Heart right ventricle (tissue), 16 donors: ENCODE measurements at regions not wholly inside any gene's neighbourhood (a gene's known extent, or its start where the extent isn't known, plus 50 kb on each side); places are given as distances from the start of the nearest gene placed in this dataset.
"Not testable (repeated sequence)": the region's sequence is repeated elsewhere in the genome, so short reads cannot be mapped to it uniquely, and the experiment has no call there.

Experiments
- ATAC-seq, 8 donors: fragments of 200-7000 bp; cut with Tn5 transposase; one replicate each; pipeline ENCODE4 v1.9.1; 2020; ENCODE audit warnings: mild to moderate bottlenecking in 8 of 8, moderate library complexity in 8 of 8, moderate number of reproducible peaks in 1 of 8
- DNase-seq, 2 donors: peaks; one replicate each; pipeline ENCODE4 v3.0.0-alpha.2; 2020
- H3K27ac ChIP-seq, 10 donors: fragments of 200-600 bp; sonication (generic) in 2 of 10; one replicate each; pipeline versions ENCODE4 v1.5.0 to v1.8.0; 2020 to 2022; ENCODE audit warnings: mild to moderate bottlenecking in 3 of 10
- H3K27me3 ChIP-seq, 7 donors: fragments of 200-600 bp; one replicate each; pipeline ENCODE4 v1.8.0; 2021 to 2022; ENCODE audit warnings: mild to moderate bottlenecking in 2 of 7
- H3K36me3 ChIP-seq, 9 donors: fragments of 200-600 bp; sonication (generic) in 1 of 9; one replicate each; pipeline versions ENCODE4 v1.5.0 to v1.8.0; 2020 to 2022; ENCODE audit warnings: mild to moderate bottlenecking in 2 of 9
- H3K4me1 ChIP-seq, 9 donors: fragments of 200-600 bp; sonication (generic) in 1 of 9; one replicate each; pipeline versions ENCODE4 v1.5.0 to v1.8.0; 2020 to 2022; ENCODE audit warnings: mild to moderate bottlenecking in 4 of 9
- H3K4me3 ChIP-seq, 10 donors: fragments of 200-600 bp; sonication (generic) in 2 of 10; one replicate each; pipeline versions ENCODE4 v1.5.0 to v1.8.0; 2020 to 2022; ENCODE audit warnings: mild to moderate bottlenecking in 7 of 10, moderate library complexity in 2 of 10
- H3K9me3 ChIP-seq, 11 donors: fragments of 200-600 bp in 10 of 11; sonication (generic) in 2 of 11; one replicate each; pipeline versions ENCODE4 v1.5.0 to v1.8.0; 2013 to 2022; ENCODE audit warnings: mild to moderate bottlenecking in 2 of 11, control low read depth in 1 of 11, moderate library complexity in 1 of 11
- WGBS, 2 donors: extraction: QIAGEN DNeasy Blood & Tissue Kit; methylation state at CpG; one replicate each; pipeline ENCODE4 v1.1.7; 2013; ENCODE audit warnings: inconsistent platforms in 1 of 2; 5-methylcytosine and 5-hydroxymethylcytosine counted together
- intact Hi-C, 10 donors: fragments of 100-400 bp; cut with DNase I; formaldehyde crosslinking; loops; one replicate each; pipeline versions ENCODE4 v1.11.1 to v1.14.2; 2022
- TF ChIP-seq, protein P1 (sequence below), 9 donors: fragments of 200-600 bp; sonication (generic) in 2 of 9; IDR thresholded peaks; one replicate each; pipeline versions ENCODE4 v1.5.0 to v1.8.0; 2021 to 2022; ENCODE audit warnings: antibody characterized with exemption in 9 of 9, mild to moderate bottlenecking in 5 of 9, moderate library complexity in 1 of 9
- donor health status: Arrhythmogenic right ventricular cardiomyopathy.
- donor health status: ischemic (EF 13 %, LVEDD 7.1; RV severe dilation, severe dysfunction).
- donor health status: healthy with polysubstance abuse.
- donor health status: DM: no; HTN: yes; CAD: no.
- donor health status: DM: no; HTN: no; CAD: no.
- donor health status: ischemic (EF 25% LVEDD 6.9; RV normal size, moderate dysfunction).
- donor health status: ischemic (EF 25% LVEDD 5.7; RV mildly dilated, moderate dysfunction).
- donor health status: healthy.
- donor health status: DM: yes; HTN: yes; CAD: no.
- donor health status: Ischemic cardiomyopathy.
- donor health status: ischemic (EF 35%, LVEDD 5.7; RV mildly dilated, moderate dysfunction).
- donor health status: nonischemic (EF 11% LVEDD 7.7; RV severe dilation, severe dysfunction).
- donor health status: DM: yes; HTN: yes; CAD: no.
- donor health status: PGD.
- donor health status: ischemic (EF 29% LVEDD 5.4; RV normal size, mild dysfunction).
- donor health status: nonischemic (EF 23%, LVEDD 6.1; RV moderate dilation, normal function).

DNA sequence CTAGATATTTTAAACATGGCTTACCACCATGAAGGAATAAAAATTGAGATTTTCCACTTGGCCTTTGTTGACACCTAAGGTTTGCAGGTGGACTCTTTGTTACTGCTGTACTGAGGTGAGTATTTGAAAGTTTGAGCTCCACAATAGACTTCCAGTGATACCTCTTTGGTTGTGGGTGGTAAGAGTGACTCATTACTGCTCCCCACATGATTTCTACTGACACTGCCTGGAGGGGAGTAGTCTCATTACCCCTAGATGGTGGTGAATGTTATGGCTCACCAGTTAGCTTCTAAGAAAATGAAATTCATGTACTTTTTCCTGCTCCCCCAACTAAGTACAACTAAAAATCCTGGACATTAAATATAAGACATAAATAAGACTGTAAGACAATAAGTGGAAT is 1183.1 kb upstream of the TMEFF2 start:
- Histone ChIP-seq H3K4me3 (no peak overlapping the region), H3K4me1 (no peaks in the 10 kb centered on the region), H3K36me3 (no peaks in the 10 kb centered on the region), H3K27ac (no peak overlapping the region), H3K27me3 (no peaks in the 10 kb centered on the region), H3K9me3 (peaks cover 0 to 2% (median 0%) of the 10 kb centered on the region in 11 donors)
- intact Hi-C loops = no loop called here
- DNase-seq = no peak
- TF ChIP-seq, protein P1, sequence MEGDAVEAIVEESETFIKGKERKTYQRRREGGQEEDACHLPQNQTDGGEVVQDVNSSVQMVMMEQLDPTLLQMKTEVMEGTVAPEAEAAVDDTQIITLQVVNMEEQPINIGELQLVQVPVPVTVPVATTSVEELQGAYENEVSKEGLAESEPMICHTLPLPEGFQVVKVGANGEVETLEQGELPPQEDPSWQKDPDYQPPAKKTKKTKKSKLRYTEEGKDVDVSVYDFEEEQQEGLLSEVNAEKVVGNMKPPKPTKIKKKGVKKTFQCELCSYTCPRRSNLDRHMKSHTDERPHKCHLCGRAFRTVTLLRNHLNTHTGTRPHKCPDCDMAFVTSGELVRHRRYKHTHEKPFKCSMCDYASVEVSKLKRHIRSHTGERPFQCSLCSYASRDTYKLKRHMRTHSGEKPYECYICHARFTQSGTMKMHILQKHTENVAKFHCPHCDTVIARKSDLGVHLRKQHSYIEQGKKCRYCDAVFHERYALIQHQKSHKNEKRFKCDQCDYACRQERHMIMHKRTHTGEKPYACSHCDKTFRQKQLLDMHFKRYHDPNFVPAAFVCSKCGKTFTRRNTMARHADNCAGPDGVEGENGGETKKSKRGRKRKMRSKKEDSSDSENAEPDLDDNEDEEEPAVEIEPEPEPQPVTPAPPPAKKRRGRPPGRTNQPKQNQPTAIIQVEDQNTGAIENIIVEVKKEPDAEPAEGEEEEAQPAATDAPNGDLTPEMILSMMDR (IDR thresholded peaks at IDR 0.05) = no peak
- no peak for ATAC-seq

DNA sequence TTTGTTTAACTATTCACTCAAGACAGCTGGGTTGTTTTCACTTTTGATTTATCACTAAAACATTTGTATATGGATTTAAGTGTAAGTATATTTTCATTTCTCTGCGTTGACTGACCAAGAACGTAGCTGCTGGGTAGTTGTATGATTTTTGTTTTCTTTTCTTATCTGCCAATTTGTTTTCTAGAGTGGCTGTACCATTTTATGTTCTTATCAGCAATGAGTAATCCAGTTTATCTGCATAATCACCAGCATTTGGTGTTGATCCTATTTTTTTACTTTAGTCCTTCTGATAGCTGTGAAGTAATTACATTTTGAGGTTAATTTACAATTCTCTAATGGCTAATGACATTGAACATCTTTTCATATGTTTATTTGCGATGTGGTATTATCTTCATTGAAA is 1178.4 kb upstream of the TMEFF2 start:
- DNase-seq (no peak), ATAC-seq (no peak)
- Histone ChIP-seq H3K4me1 (no peaks in the 10 kb centered on the region), H3K27me3 (no peaks in the 10 kb centered on the region), H3K27ac (no peak overlapping the region), H3K9me3 (no peaks in the 10 kb centered on the region), H3K36me3 (no peaks in the 10 kb centered on the region), H3K4me3 (no peak overlapping the region)
- WGBS, 2 donors = 62 to 71% methylated on average over 3 of the region's 3 CpGs
- TF ChIP-seq, protein P1 (IDR thresholded peaks at IDR 0.05) = no peak
- intact Hi-C loops = no loop called here

DNA sequence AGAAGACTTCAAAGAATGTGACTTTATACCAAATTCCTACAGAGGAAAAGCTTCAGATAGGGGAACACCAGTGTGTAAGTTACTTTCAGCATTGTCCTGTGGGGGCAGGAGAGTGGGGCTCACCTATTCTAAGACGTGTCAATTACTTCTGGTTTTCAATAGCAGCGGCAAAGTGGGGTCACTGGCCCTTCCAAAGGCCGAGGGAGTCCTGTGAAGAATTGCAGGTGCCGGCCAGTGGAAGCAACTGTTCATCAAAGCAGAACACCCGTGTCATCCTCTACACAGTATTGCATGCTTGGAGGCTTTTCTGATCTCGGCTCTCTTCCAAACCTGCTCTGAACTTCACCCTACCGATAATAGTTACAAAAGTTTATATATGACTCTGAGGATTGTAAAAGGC is 1176.5 kb upstream of the TMEFF2 start:
- 70 to 72% methylated on average over 7 of the region's 7 CpGs for WGBS, 2 donors
- Histone ChIP-seq H3K9me3 (no peaks in the 10 kb centered on the region), H3K36me3 (no peaks in the 10 kb centered on the region), H3K27me3 (no peaks in the 10 kb centered on the region), H3K4me1 (no peaks in the 10 kb centered on the region), H3K4me3 (no peak overlapping the region), H3K27ac (no peak overlapping the region)
- intact Hi-C loops = no loop called here
- no peak for DNase-seq
- no peak for ATAC-seq
- TF ChIP-seq, protein P1 (IDR thresholded peaks at IDR 0.05) = no peak

DNA sequence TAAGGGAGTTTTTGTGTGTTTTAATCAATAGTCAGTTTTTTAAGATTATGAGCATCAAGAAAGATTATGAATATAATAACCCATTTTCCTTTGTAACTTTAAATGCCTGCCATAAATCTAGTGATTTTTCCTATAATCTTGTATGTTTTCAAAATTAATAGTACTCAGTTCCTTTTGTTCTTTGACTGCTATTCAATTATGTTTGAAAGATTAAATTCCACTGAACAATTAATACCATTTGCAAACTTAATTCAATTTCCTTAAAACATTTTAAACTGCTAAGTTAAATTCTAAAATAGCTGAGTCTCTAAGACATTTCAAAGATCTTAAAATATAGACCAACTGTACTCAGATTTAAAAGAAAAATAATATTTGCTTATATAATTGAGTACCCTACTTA is 1173.9 kb upstream of the TMEFF2 start:
- no peaks in the 10 kb centered on the region for H3K9me3 ChIP-seq
- no peak for ATAC-seq
- no peaks in the 10 kb centered on the region for H3K4me1 ChIP-seq
- intact Hi-C loops = no loop called here
- TF ChIP-seq, protein P1 (IDR thresholded peaks at IDR 0.05) = no peak
- H3K4me3 ChIP-seq = no peak overlapping the region
- no peak for DNase-seq
- H3K36me3 ChIP-seq = no peaks in the 10 kb centered on the region
- no peak overlapping the region for H3K27ac ChIP-seq
- no peaks in the 10 kb centered on the region for H3K27me3 ChIP-seq

DNA sequence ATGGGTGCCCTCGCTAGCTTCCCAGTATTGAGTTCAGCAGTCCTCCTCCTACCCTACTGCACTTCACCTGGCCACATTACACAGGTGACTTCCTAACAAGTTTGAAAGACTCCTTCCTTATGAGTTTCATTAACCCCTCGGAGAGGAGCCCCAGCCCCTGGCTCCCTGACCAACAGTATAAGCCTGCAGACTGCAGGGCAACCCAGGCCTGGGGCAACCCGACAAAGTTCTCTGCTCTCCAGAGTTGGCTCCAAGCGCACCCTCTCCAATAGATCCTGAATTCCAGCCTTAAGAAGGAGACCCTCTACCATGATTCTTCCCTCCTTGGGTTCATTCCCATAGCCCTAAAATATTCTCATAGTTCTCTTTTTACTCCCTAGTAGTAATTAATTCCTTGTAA is 1162.8 kb upstream of the TMEFF2 start:
- 87 to 90% methylated on average over 4 of the region's 4 CpGs for WGBS, 2 donors
- intact Hi-C loops = no loop called here
- no peak for DNase-seq

DNA sequence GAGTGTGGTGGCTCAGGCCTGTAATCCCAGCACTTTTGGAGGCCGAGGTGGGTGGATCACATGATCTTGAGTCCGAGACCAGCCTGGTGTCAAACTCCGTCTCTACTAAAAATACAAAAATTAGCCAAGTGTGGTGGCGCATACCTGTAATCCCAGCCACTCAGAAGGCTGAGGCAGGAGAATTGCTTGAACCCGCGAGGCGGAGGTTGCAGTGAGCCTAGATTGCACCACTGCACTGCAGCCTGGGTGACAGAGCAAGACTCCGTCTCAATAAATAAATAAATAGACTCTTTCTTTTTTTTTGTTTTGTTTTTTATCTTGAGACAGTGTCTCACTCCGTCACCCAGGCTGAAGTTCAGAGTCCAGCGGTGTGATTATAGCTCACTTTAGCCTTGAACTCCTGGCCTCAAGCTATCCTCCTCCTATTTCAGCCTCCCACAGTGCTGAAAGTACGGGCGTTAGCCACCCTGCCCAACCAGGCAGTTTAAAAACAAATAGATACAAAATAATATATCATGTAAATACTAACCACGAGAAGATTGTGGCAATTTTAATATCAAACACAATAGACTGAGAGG is 1158.0 kb upstream of the TMEFF2 start:
- intact Hi-C loops, ATAC-seq, H3K27ac ChIP-seq, H3K9me3 ChIP-seq, H3K4me3 ChIP-seq, H3K27me3 ChIP-seq, DNase-seq, H3K4me1 ChIP-seq, H3K36me3 ChIP-seq: not testable (repeated sequence)
- 82 to 90% methylated on average over 13 of the region's 13 CpGs for WGBS, 2 donors

More for the DNA sequence above, 1162.8 kb upstream of the TMEFF2 start:
- no peak overlapping the region for H3K27ac ChIP-seq
- no peaks in the 10 kb centered on the region for H3K36me3 ChIP-seq
- TF ChIP-seq, protein P1 (IDR thresholded peaks at IDR 0.05) = no peak
- no peaks in the 10 kb centered on the region for H3K27me3 ChIP-seq
- no peak overlapping the region for H3K4me3 ChIP-seq
- no peak for ATAC-seq
- H3K4me1 ChIP-seq = no peaks in the 10 kb centered on the region
- no peaks in the 10 kb centered on the region for H3K9me3 ChIP-seq
